Heart left ventricle (tissue), 16 donors: ENCODE measurements at regions not wholly inside any gene's neighbourhood (a gene's known extent, or its start where the extent isn't known, plus 50 kb on each side); places are given as distances from the start of the nearest gene placed in this dataset.

ENCODE experiments used
- ATAC-seq, 4 donors: fragments of 200-7000 bp; cut with Tn5 transposase; one replicate each; pipeline ENCODE4 v1.9.1; 2020 to 2022; ENCODE audit warnings: moderate library complexity in 4 of 4, mild to moderate bottlenecking in 3 of 4, moderate number of reproducible peaks in 1 of 4
- DNase-seq, 5 donors: peaks; one replicate each; pipeline ENCODE4 v3.0.0-alpha.2; 2020
- H3K27ac ChIP-seq, 12 donors: fragments of 200-600 bp; sonication (generic) in 4 of 12; one replicate each; pipeline versions ENCODE4 v1.5.0 to v1.8.0; 2016 to 2022; ENCODE audit warnings: mild to moderate bottlenecking in 2 of 12
- H3K27me3 ChIP-seq, 9 donors: fragments of 200-600 bp; sonication (generic) in 2 of 9; one replicate each; pipeline versions ENCODE4 v1.5.1 to v1.8.0; 2016 to 2022; ENCODE audit warnings: mild to moderate bottlenecking in 3 of 9
- H3K36me3 ChIP-seq, 9 donors: fragments of 200-600 bp; sonication (generic) in 2 of 9; one replicate each; pipeline versions ENCODE4 v1.5.0 to v1.8.0; 2018 to 2022; ENCODE audit warnings: mild to moderate bottlenecking in 2 of 9
- H3K4me1 ChIP-seq, 12 donors: fragments of 200-600 bp; sonication (generic) in 4 of 12; one replicate each; pipeline versions ENCODE4 v1.5.0 to v1.8.0; 2016 to 2022; ENCODE audit warnings: mild to moderate bottlenecking in 3 of 12
- H3K4me3 ChIP-seq, 12 donors: fragments of 200-600 bp; sonication (generic) in 4 of 12; one replicate each; pipeline versions ENCODE4 v1.5.0 to v1.8.0; 2017 to 2022; ENCODE audit warnings: mild to moderate bottlenecking in 9 of 12, moderate library complexity in 4 of 12
- H3K9me3 ChIP-seq, 12 donors: fragments of 200-600 bp; sonication (generic) in 4 of 12; one replicate each; pipeline versions ENCODE4 v1.5.0 to v1.8.0; 2016 to 2022; ENCODE audit warnings: mild to moderate bottlenecking in 1 of 12
- CTCF ChIP-seq, 12 donors: fragments of 200-600 bp; sonication (generic) in 4 of 12; IDR thresholded peaks; one replicate each; pipeline versions ENCODE4 v1.5.0 to v1.8.0; 2018 to 2022; ENCODE audit warnings: antibody characterized with exemption in 12 of 12, mild to moderate bottlenecking in 5 of 12
- POLR2A ChIP-seq, 2 donors: fragments of 450-650 bp; IDR thresholded peaks; one replicate each; pipeline ENCODE4 v1.6.1; 2017; ENCODE audit warnings: antibody characterized with exemption in 2 of 2, mild to moderate bottlenecking in 2 of 2, moderate library complexity in 2 of 2
- WGBS, 4 donors: extraction: QIAGEN DNeasy Blood & Tissue Kit in 2 of 4; methylation state at CpG; one replicate each; pipeline versions ENCODE4 v1.1.5 to v1.1.7; 2013 to 2018; 5-methylcytosine and 5-hydroxymethylcytosine counted together
- intact Hi-C, 10 donors: fragments of 100-400 bp; cut with DNase I; formaldehyde crosslinking; loops; one replicate each; pipeline versions ENCODE4 v1.11.1 to v1.14.2; 2022
- donor health status: ischemic (EF 13 %, LVEDD 7.1; RV severe dilation, severe dysfunction).
- donor health status: healthy with polysubstance abuse.
- donor health status: DM: no; HTN: yes; CAD: no.
- donor health status: DM: no; HTN: no; CAD: no.
- donor health status: ischemic (EF 25% LVEDD 6.9; RV normal size, moderate dysfunction).
- donor health status: ischemic (EF 25% LVEDD 5.7; RV mildly dilated, moderate dysfunction).
- donor health status: healthy.
- donor health status: DM: yes; HTN: yes; CAD: no.
- donor health status: ischemic (EF 35%, LVEDD 5.7; RV mildly dilated, moderate dysfunction).
- donor health status: nonischemic (EF 11% LVEDD 7.7; RV severe dilation, severe dysfunction).
- donor health status: DM: yes; HTN: yes; CAD: no.
- donor health status: PGD.
- donor health status: ischemic (EF 29% LVEDD 5.4; RV normal size, mild dysfunction).
- donor health status: nonischemic (EF 23%, LVEDD 6.1; RV moderate dilation, normal function).

- H3K27ac ChIP-seq = no peak overlapping the region
- no peaks in the 10 kb centered on the region for H3K27me3 ChIP-seq
- H3K36me3 ChIP-seq = no peaks in the 10 kb centered on the region
- H3K9me3 ChIP-seq = peaks cover 0 to 13% (median 0%) of the 10 kb centered on the region in 12 donors
- H3K4me3 ChIP-seq = no peak overlapping the region
- DNase-seq = no peak
- peaks cover 0 to 5% (median 0%) of the 10 kb centered on the region in 12 donors for H3K4me1 ChIP-seq
- ATAC-seq = no peak
- TF ChIP-seq POLR2A (IDR thresholded peaks at IDR 0.05) (no peak), CTCF (IDR thresholded peaks at IDR 0.05) (no peak)
- intact Hi-C loops = no loop called here
- WGBS, 4 donors = 81 to 85% (median 84%) methylated on average over 8 of the region's 8 CpGs
These were observed 64.9 kb upstream of the SHC3 start for GRCh38 chr9:89243296-89244061.

- Histone ChIP-seq H3K9me3 (peaks cover 0 to 1% (median 0%) of the 10 kb centered on the region in 12 donors), H3K4me1 (peaks cover 0 to 5% (median 0%) of the 10 kb centered on the region in 12 donors), H3K27ac (no peak overlapping the region), H3K27me3 (no peaks in the 10 kb centered on the region), H3K36me3 (no peaks in the 10 kb centered on the region), H3K4me3 (no peak overlapping the region)
- TF ChIP-seq POLR2A (IDR thresholded peaks at IDR 0.05) = no peak
- TF ChIP-seq CTCF (IDR thresholded peaks at IDR 0.05) = no peak
- ATAC-seq = no peak
- intact Hi-C loops = no loop called here
- no peak for DNase-seq
- 86 to 92% (median 90%) methylated on average over 5 of the region's 5 CpGs for WGBS, 4 donors
These were observed 64.2 kb upstream of the CKS2 start for GRCh38 chr9:89246840-89247239.

GRCh38 chr9:89247431-89248353, 63.3 kb upstream of the CKS2 start:
- ATAC-seq (no peak), DNase-seq (no peak)
- Histone ChIP-seq H3K27ac (no peak overlapping the region), H3K27me3 (no peaks in the 10 kb centered on the region), H3K4me3 (no peak overlapping the region), H3K4me1 (peaks cover 0 to 5% (median 0%) of the 10 kb centered on the region in 12 donors), H3K9me3 (peaks cover 0 to 6% (median 0%) of the 10 kb centered on the region in 12 donors), H3K36me3 (no peaks in the 10 kb centered on the region)
- no peak for TF ChIP-seq CTCF (IDR thresholded peaks at IDR 0.05)
- intact Hi-C loops = no loop called here
- 64 to 72% (median 68%) methylated on average over 4 of the region's 4 CpGs for WGBS, 4 donors

- DNase-seq (no peak), ATAC-seq (no peak)
- Histone ChIP-seq H3K4me1 (peaks cover 0 to 5% (median 0%) of the 10 kb centered on the region in 12 donors), H3K36me3 (no peaks in the 10 kb centered on the region), H3K9me3 (peaks cover 0 to 6% (median 0%) of the 10 kb centered on the region in 12 donors), H3K4me3 (no peak overlapping the region), H3K27ac (no peak overlapping the region), H3K27me3 (no peaks in the 10 kb centered on the region)
- intact Hi-C loops = no loop called here
- 91 to 97% (median 94%) methylated on average over 3 of the region's 3 CpGs for WGBS, 4 donors
- TF ChIP-seq CTCF (IDR thresholded peaks at IDR 0.05) = no peak
These were observed 62.0 kb upstream of the CKS2 start for GRCh38 chr9:89249001-89249400.
